Right cardiac atrium (tissue), 5 donors: ENCODE measurements at regions not wholly inside any gene's neighbourhood (a gene's known extent, or its start where the extent isn't known, plus 50 kb on each side); places are given as distances from the start of the nearest gene placed in this dataset.
A peak's percentile ranks its signal among the peaks of the same experiment; 100 is the strongest.

Source experiments
- ATAC-seq, 2 donors: fragments of 200-7000 bp; cut with Tn5 transposase; one replicate each; pipeline versions ENCODE4 v1.8.0 to v1.9.1; 2020; ENCODE audit warnings: moderate library complexity in 2 of 2, mild to moderate bottlenecking in 1 of 2
- DNase-seq, 3 donors: peaks; one replicate each; pipeline ENCODE4 v3.0.0-alpha.2; 2020
- H3K27ac ChIP-seq: one replicate; pipeline ENCODE4 v1.5.1; 2013; ENCODE audit warnings: mild to moderate bottlenecking, low read length, control low read depth, moderate library complexity
- H3K27me3 ChIP-seq: one replicate; pipeline ENCODE4 v1.6.1; 2013; ENCODE audit not compliant: control insufficient read depth, insufficient read depth
- H3K4me1 ChIP-seq: one replicate; pipeline ENCODE4 v1.6.1; 2013; ENCODE audit warnings: low read length; ENCODE audit not compliant: control insufficient read depth, insufficient read depth
- H3K4me3 ChIP-seq: one replicate; pipeline ENCODE4 v1.5.1; 2013; ENCODE audit warnings: low read length, control low read depth
- H3K9me3 ChIP-seq: one replicate; pipeline ENCODE4 v1.6.1; 2013; ENCODE audit warnings: low read length; ENCODE audit not compliant: control insufficient read depth
- WGBS: extraction: QIAGEN DNeasy Blood & Tissue Kit; methylation state at CpG from one replicate; pipeline ENCODE4 v1.1.7; 2013; 5-methylcytosine and 5-hydroxymethylcytosine counted together
- intact Hi-C, 4 donors: fragments of 100-400 bp; cut with DNase I; formaldehyde crosslinking; loops; one replicate each; pipeline versions ENCODE4 v1.11.0 to v1.14.0; 2022 to 2023
- donor health status: healthy with polysubstance abuse.
- donor health status: DM: no; HTN: yes; CAD: no.
- donor health status: DM: no; HTN: no; CAD: no.
- donor health status: DM: no; HTN: yes; CAD: no; lungs with severe emphysema.
- donor health status: DM: yes; HTN: yes; CAD: no.

GRCh38 chr5:8473827-8474568 is 605.0 kb downstream of the MTRR start:
- no peak overlapping the region for H3K27ac ChIP-seq
- 62% methylated on average over 6 of the region's 6 CpGs for WGBS
- ATAC-seq (no peak), DNase-seq (no peak)
- peaks cover 3% of the 10 kb centered on the region for H3K9me3 ChIP-seq
- intact Hi-C loops: no loop called here
- no peaks in the 10 kb centered on the region for H3K4me1 ChIP-seq
- H3K27me3 ChIP-seq: no peaks in the 10 kb centered on the region
- no peak overlapping the region for H3K4me3 ChIP-seq

- no peak overlapping the region for H3K27ac ChIP-seq
- H3K27me3 ChIP-seq: no peaks in the 10 kb centered on the region
- DNase-seq: no peak
- no peaks in the 10 kb centered on the region for H3K4me1 ChIP-seq
- ATAC-seq: peak in 1 of 2 donors; percentile 42
- 88% methylated on average over 1 of the region's 1 CpG for WGBS
- peaks cover 3% of the 10 kb centered on the region for H3K9me3 ChIP-seq
- intact Hi-C loops: no loop called here
- H3K4me3 ChIP-seq: no peak overlapping the region
Measured at GRCh38 chr5:8474569-8474930, 605.6 kb downstream of the MTRR start.

DNA sequence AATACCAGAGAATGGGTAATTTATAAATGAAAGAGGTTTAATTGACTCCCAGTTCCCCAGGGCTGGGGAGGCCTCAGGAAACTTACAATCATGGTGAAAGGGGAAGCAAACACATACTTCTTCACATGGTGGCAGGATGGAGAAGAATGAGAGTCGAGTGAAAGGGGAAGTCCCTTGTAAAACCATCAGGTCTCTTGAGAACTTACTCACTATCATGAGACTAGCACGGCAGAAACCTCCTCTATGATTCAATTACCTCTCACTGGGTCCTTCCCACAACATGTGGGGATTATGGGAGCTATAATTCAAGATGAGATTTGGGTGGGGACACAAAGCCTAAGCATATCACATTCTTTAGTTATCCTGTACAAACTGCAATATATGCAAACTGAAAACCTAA is 609.4 kb downstream of the MTRR start:
- Histone ChIP-seq H3K4me3 (no peak overlapping the region), H3K27me3 (no peaks in the 10 kb centered on the region), H3K27ac (no peak overlapping the region), H3K9me3 (no peaks in the 10 kb centered on the region), H3K4me1 (no peaks in the 10 kb centered on the region)
- WGBS: 31% methylated on average over 2 of the region's 2 CpGs
- intact Hi-C loops: no loop called here
- DNase-seq (no peak), ATAC-seq (no peak)

DNA sequence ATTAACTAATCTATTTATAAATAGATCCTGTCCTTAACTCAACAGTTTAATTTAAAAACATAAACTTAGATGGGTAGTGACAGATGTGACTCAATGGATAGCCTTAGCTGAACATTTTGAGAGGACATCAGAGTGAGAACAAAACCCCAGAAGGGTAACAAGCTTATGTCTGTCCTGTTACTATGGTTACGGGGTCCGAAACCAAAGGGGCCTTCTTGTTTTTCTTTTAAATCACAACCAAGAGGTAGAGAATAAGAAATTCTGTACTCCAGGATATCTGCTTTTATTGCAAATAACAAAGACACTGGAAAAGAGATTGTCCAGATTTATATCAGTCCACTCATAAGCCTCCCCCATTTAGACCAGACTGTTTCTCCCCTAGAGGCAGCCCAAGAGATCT is 612.1 kb downstream of the MTRR start:
- WGBS: 93% methylated on average over 2 of the region's 2 CpGs
- intact Hi-C loops: no loop called here

GRCh38 chr5:8491254-8491653 is 622.3 kb downstream of the MTRR start:
- no peak for DNase-seq
- no peaks in the 10 kb centered on the region for H3K27me3 ChIP-seq

More for the DNA sequence above, 612.1 kb downstream of the MTRR start:
- H3K4me3 ChIP-seq: no peak overlapping the region
- H3K4me1 ChIP-seq: no peaks in the 10 kb centered on the region
- no peak overlapping the region for H3K27ac ChIP-seq
- ATAC-seq (no peak), DNase-seq (no peak)
- peaks cover 2% of the 10 kb centered on the region for H3K9me3 ChIP-seq
- no peaks in the 10 kb centered on the region for H3K27me3 ChIP-seq

DNA sequence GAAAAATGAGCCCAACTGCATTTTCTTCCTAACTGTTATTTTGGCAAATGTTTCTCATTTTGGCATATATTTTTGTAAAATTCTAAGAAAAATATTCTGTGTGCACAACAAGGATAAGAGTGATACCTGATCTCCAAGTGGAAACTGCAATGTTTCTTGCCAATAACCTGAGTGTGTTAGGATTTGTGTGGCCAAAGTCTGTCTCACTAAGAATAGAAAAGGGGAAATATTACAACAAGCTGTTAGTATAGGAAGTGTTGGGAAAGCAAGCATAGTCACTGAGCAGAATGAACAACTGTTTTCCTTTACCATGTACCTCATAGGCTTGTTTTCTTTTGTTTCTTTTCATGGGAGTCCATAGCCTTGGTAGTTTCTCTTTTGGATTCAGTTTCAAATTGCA is 624.2 kb downstream of the MTRR start:
- ATAC-seq: no peak
- Histone ChIP-seq H3K4me1 (no peaks in the 10 kb centered on the region), H3K9me3 (peaks cover 6% of the 10 kb centered on the region), H3K4me3 (no peak overlapping the region), H3K27me3 (no peaks in the 10 kb centered on the region), H3K27ac (no peak overlapping the region)
- DNase-seq: no peak
- intact Hi-C loops: no loop called here

More at GRCh38 chr5:8491254-8491653, 622.3 kb downstream of the MTRR start:
- H3K4me3 ChIP-seq: no peak overlapping the region
- no peaks in the 10 kb centered on the region for H3K4me1 ChIP-seq
- intact Hi-C loops: no loop called here
- no peak overlapping the region for H3K27ac ChIP-seq
- peaks cover 6% of the 10 kb centered on the region for H3K9me3 ChIP-seq
- ATAC-seq: no peak

DNA sequence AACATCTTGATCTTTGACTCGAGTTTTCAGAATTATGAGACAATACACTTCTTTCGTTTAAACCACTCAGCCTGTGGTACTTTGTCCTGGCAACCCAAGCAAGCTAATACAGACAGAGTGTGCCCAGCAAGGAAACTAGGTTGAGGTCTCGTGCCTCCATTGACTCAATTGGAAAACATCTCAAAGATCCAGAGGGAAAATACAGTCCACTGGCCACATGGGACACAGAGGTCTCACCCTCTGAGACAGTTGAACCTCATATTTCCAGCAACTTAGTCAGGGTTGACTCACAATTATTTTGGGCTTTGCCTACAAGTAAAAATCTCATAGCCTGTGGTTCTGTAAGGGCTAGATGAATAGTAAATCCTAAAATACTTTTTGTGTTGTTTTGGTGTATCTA is 631.5 kb downstream of the MTRR start:
- DNase-seq (no peak), ATAC-seq (no peak)
- H3K4me1 ChIP-seq: no peaks in the 10 kb centered on the region
- peaks cover 4% of the 10 kb centered on the region for H3K9me3 ChIP-seq
- WGBS: 70% methylated on average over 3 of the region's 3 CpGs
- intact Hi-C loops: no loop called here
- H3K27me3 ChIP-seq: no peaks in the 10 kb centered on the region
- H3K4me3 ChIP-seq: no peak overlapping the region
- no peak overlapping the region for H3K27ac ChIP-seq

DNA sequence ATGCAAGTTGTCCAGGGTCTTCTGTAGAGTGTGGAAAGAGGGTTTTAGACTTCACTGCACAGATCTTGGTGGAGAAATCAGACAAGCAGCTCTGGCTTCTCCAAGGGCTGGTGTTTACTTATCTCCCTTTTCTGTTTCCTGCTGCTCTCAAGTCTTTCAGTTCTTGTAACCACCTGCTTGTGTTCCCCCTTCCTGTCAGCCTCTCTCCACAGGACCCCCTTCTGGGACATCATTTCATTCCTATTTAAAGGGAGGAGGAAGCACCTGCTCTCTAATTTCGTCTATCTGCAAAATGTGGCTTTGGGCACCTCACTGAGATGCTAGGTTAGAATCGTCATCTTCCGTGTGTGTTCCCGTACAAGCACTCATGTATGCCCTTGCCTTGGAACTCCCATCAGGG is 636.2 kb downstream of the MTRR start:
- Histone ChIP-seq H3K9me3 (no peaks in the 10 kb centered on the region), H3K4me1 (no peaks in the 10 kb centered on the region), H3K4me3 (no peak overlapping the region), H3K27ac (no peak overlapping the region), H3K27me3 (no peaks in the 10 kb centered on the region)
- WGBS: 71% methylated on average over 4 of the region's 4 CpGs
- DNase-seq (no peak), ATAC-seq (no peak)
- intact Hi-C loops: no loop called here

GRCh38 chr5:8508231-8508630 is 639.3 kb downstream of the MTRR start:
- Histone ChIP-seq H3K9me3 (no peaks in the 10 kb centered on the region), H3K4me3 (no peak overlapping the region), H3K4me1 (no peaks in the 10 kb centered on the region), H3K27ac (no peak overlapping the region), H3K27me3 (no peaks in the 10 kb centered on the region)
- ATAC-seq: no peak
- no peak for DNase-seq
- intact Hi-C loops: no loop called here

DNA sequence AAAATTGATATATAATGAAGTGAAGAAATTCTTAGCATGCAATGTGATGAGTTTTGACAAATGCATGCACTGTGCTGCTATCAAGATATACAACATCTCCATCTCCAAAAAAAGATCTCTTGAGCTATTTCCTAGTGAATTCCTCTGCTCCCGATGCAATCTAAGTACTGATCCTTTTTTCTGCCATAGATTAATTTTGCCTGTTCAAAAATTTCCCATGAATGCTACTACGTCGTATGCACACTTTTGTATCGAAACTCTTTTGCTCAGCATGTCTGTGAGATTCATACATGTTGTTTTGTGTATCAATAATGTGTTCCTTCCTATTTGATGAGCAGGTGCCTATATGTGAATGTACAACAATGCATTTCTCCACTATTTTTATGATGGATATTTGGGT is 647.4 kb downstream of the MTRR start:
- no peak overlapping the region for H3K4me3 ChIP-seq
- no peaks in the 10 kb centered on the region for H3K4me1 ChIP-seq
- no peaks in the 10 kb centered on the region for H3K27me3 ChIP-seq
- intact Hi-C loops: no loop called here
- H3K27ac ChIP-seq: no peak overlapping the region
- 82% methylated on average over 4 of the region's 4 CpGs for WGBS
- no peak for DNase-seq
- ATAC-seq: no peak
- H3K9me3 ChIP-seq: no peaks in the 10 kb centered on the region

GRCh38 chr5:8517456-8517855 is 648.5 kb downstream of the MTRR start:
- Histone ChIP-seq H3K27ac (no peak overlapping the region), H3K4me1 (no peaks in the 10 kb centered on the region), H3K4me3 (no peak overlapping the region), H3K9me3 (no peaks in the 10 kb centered on the region), H3K27me3 (no peaks in the 10 kb centered on the region)
- intact Hi-C loops: no loop called here
- WGBS: 53% methylated on average over 6 of the region's 6 CpGs
- ATAC-seq (no peak), DNase-seq (no peak)

DNA sequence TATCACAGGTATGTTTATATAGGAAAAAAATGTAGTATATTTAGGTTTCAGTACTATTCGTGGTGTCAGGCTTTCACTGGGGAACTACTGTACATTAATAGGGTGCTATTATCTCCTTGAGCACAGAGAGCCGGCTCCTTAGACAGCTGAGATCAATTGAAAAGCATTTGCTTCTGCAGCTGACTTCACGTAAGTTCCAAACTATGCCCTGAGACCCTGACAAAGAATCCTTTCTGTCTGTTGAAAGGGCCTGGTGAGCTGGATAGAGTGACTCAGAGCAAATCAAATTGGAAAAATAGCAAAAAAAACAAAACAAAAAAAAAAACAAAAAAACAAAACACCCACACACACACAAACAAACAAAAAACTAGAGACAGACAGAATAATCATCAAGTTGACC is 652.0 kb downstream of the MTRR start:
- intact Hi-C loops: no loop called here
- DNase-seq (no peak), ATAC-seq (no peak)
- Histone ChIP-seq H3K9me3 (no peaks in the 10 kb centered on the region), H3K27me3 (no peaks in the 10 kb centered on the region), H3K4me1 (no peaks in the 10 kb centered on the region), H3K27ac (no peak overlapping the region), H3K4me3 (no peak overlapping the region)
- WGBS: 55% methylated on average over 3 of the region's 3 CpGs
